BJ (cell line): ENCODE measurements at regions not wholly inside any gene's neighbourhood (a gene's known extent, or its start where the extent isn't known, plus 50 kb on each side); places are given as distances from the start of the nearest gene placed in this dataset.

Experiments
- CTCF ChIA-PET: fragments of 350-600 bp; formaldehyde crosslinking; extraction: SDS; loops from one replicate; lab custom pipeline; 2021; ENCODE audit warnings: antibody characterized with exemption, inconsistent platforms; lab: Yijun Ruan, JAX
- POLR2A ChIA-PET: fragments of 300-600 bp; sonication (Branson Sonifier 250); formaldehyde crosslinking; extraction: SDS; loops from one replicate; lab custom pipeline; 2021; ENCODE audit warnings: antibody characterized with exemption; lab: Charles Lee
- DNase-seq: peaks from one replicate; pipeline ENCODE4 v3.0.0-alpha.2; 2011; ENCODE audit warnings: low read depth
- H3K27me3 ChIP-seq: 2 replicates; pipeline ENCODE4 v1.6.0; 2011; ENCODE audit warnings: low read length; ENCODE audit not compliant: control insufficient read depth, insufficient read depth
- H3K36me3 ChIP-seq: 2 replicates; pipeline ENCODE4 v1.5.1; 2011; ENCODE audit warnings: low read length; ENCODE audit not compliant: control insufficient read depth, insufficient read depth
- H3K4me3 ChIP-seq: 2 replicates; pipeline ENCODE4 v1.5.1; 2011; ENCODE audit warnings: low read depth, mild to moderate bottlenecking, control low read depth, low read length
- TF ChIP-seq, protein P1 (sequence below): IDR thresholded peaks from 2 replicates; pipeline ENCODE4 v1.5.1; 2011; ENCODE audit warnings: low read depth, mild to moderate bottlenecking, control low read depth, inconsistent platforms, low read length, moderate library complexity; ENCODE audit not compliant: insufficient read depth

GRCh38 chr7:1378610-1379601 lies 80.4 kb downstream of the MICALL2 start:
- ChIA-PET POLR2A (no interaction called here), CTCF (no interaction called here)
- H3K27me3 ChIP-seq: 0 out of 2 replicates have a peak, but pooled peaks cover 2% of the 10 kb centered on the region
- H3K4me3 ChIP-seq: no peak overlapping the region
- no peak for DNase-seq
- H3K36me3 ChIP-seq: no peaks in the 10 kb centered on the region
- TF ChIP-seq, protein P1, sequence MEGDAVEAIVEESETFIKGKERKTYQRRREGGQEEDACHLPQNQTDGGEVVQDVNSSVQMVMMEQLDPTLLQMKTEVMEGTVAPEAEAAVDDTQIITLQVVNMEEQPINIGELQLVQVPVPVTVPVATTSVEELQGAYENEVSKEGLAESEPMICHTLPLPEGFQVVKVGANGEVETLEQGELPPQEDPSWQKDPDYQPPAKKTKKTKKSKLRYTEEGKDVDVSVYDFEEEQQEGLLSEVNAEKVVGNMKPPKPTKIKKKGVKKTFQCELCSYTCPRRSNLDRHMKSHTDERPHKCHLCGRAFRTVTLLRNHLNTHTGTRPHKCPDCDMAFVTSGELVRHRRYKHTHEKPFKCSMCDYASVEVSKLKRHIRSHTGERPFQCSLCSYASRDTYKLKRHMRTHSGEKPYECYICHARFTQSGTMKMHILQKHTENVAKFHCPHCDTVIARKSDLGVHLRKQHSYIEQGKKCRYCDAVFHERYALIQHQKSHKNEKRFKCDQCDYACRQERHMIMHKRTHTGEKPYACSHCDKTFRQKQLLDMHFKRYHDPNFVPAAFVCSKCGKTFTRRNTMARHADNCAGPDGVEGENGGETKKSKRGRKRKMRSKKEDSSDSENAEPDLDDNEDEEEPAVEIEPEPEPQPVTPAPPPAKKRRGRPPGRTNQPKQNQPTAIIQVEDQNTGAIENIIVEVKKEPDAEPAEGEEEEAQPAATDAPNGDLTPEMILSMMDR: no peak

- Histone ChIP-seq H3K36me3 (no peaks in the 10 kb centered on the region), H3K27me3 (0 out of 2 replicates have a peak, but pooled peaks cover 2% of the 10 kb centered on the region), H3K4me3 (no peak overlapping the region)
- POLR2A ChIA-PET: no interaction called here
- CTCF ChIA-PET: no interaction called here
- no peak for DNase-seq
- TF ChIP-seq, protein P1: no peak
These were observed 78.9 kb downstream of the MICALL2 start for GRCh38 chr7:1380231-1380815.

DNA sequence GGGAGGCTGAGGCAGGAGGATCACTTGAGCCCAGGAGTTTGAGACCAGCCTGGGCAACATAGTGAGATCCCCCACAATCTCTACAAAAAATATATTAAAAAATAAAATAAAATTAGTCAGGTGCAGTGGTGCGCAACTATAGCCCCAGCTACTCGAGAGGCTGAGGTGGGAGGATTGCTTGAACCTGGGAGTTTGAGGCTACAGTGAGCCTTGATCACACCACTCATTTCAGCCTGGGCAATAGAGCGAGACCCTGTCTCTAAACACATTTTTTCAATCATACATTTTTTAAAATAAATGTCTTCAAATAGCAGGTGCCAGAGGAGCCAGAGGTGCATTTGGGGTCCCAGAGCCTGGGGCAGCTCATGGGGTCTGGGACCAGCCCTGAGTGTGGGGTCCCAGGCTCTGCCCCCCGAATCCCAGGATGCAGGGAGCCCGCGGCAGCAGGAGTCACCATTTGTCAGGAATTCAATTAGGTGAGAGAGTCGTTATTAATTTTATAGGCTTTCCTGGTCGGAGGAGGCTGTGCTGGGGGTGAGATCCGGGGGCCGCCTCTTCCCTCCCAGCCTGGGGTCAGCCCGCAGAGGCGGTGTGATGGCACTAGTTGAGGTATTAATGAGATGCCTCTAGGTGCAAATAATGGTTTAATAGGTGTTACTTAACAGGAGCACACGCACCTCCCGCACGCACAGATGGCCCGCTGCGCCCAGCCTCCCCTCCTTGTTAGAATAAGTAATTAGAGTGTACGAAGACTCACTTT lies 78.3 kb downstream of the MICALL2 start:
- no peaks in the 10 kb centered on the region for H3K36me3 ChIP-seq
- POLR2A ChIA-PET: no interaction called here
- 0 out of 2 replicates have a peak, but pooled peaks cover 2% of the 10 kb centered on the region for H3K27me3 ChIP-seq
- no peak for DNase-seq
- TF ChIP-seq, protein P1: no peak
- CTCF ChIA-PET: no interaction called here
- no peak overlapping the region for H3K4me3 ChIP-seq

GRCh38 chr7:1382553-1383397 lies 76.5 kb downstream of the MICALL2 start:
- Histone ChIP-seq H3K36me3 (no peaks in the 10 kb centered on the region), H3K4me3 (no peak overlapping the region), H3K27me3 (0 out of 2 replicates have a peak, but pooled peaks cover 2% of the 10 kb centered on the region)
- no peak for DNase-seq
- TF ChIP-seq, protein P1: no peak
- CTCF ChIA-PET: no interaction called here
- POLR2A ChIA-PET: no interaction called here
